ENCODE measurements at regions not wholly inside any gene's neighbourhood (a gene's known extent, or its start where the extent isn't known, plus 50 kb on each side); places are given as distances from the start of the nearest gene placed in this dataset.

- no peak for TF ChIP-seq JUN (IDR thresholded peaks at IDR 0.05; ENCODE audit: low read depth, low read length)
- TF ChIP-seq KDM1A (IDR thresholded peaks at IDR 0.05; ENCODE audit: borderline replicate concordance, low read length), result no peak
- TF ChIP-seq RXRA (IDR thresholded peaks at IDR 0.05; ENCODE audit: insufficient read depth, low read depth, low read length), result no peak
- no peak for TF ChIP-seq NRF1 (IDR thresholded peaks at IDR 0.05; ENCODE audit: low read depth, low read length)
These were observed 207.6 kb upstream of the NSMCE3 start (continued) for GRCh38 chr15:29477256-29477655.

All from H1 (cell line).